Fibroblast of mammary gland (primary cell): ENCODE measurements at regions not wholly inside any gene's neighbourhood (a gene's known extent, or its start where the extent isn't known, plus 50 kb on each side); places are given as distances from the start of the nearest gene placed in this dataset.
"Not testable (repeated sequence)": the region's sequence is repeated elsewhere in the genome, so short reads cannot be mapped to it uniquely, and the experiment has no call there.

Experiments used
- DNase-seq: peaks from one replicate; pipeline ENCODE4 v3.0.0-alpha.2; 2010; ENCODE audit warnings: low read depth
- H3K4me3 ChIP-seq: 2 replicates; pipeline ENCODE4 v1.5.1; 2011; ENCODE audit warnings: low read depth, mild to moderate bottlenecking, low read length, moderate library complexity; ENCODE audit not compliant: control insufficient read depth
- CTCF ChIP-seq: conservative IDR thresholded peaks from 2 replicates; pipeline ENCODE4 v1.5.1; 2011; ENCODE audit warnings: low read depth, low read length, inconsistent platforms; ENCODE audit not compliant: control insufficient read depth, insufficient read depth

DNA sequence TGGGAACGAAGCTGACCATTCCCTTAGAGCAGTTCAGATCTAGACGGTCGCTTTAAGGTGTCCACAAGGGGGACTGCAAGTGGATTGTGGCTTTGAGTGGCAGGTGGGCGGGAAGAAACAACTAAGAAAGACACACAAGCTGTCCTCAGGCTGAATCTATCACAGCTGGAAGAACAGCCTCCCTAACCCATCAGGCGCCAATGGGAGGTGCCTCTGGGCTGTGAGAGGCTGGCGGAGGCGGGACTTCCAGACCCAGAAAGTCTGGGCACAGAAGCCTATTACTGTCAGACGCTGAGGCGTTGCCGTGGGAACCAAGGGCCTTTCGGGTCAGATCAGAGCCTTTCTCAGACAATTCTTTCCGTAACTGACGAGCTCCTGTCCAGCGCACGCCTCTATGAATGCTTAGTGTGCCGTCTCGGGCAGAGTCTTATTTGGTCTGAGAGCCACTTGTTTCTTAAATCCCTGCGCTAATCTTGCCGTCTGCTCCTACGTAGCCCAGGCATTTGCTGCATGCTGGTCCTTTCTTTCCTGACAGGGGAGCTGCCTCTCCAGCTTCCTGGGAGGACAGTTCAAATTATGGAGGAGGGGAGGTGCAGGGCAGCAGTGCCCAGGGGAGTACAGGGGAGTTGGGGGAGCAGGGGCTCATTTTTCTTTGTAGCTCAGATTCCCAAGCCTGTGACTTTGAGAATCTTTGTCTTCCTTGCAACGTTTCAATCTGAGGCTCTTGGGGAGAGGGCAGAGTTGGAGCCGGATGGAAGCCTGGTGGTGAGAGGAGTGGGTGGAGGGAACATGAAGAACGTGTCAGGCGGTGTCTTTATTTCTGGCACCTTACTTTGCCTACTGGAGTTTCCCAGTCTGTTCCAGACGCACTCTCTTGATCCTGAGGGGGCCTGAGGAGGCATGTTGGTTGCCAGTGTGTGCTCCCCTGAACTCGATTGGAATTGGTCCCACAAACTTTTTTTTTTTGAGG, 618.7 kb downstream of the KCNJ18 start:
- DNase-seq, result no peak
- TF ChIP-seq CTCF, result no peak
- no peak overlapping the region for H3K4me3 ChIP-seq

DNA sequence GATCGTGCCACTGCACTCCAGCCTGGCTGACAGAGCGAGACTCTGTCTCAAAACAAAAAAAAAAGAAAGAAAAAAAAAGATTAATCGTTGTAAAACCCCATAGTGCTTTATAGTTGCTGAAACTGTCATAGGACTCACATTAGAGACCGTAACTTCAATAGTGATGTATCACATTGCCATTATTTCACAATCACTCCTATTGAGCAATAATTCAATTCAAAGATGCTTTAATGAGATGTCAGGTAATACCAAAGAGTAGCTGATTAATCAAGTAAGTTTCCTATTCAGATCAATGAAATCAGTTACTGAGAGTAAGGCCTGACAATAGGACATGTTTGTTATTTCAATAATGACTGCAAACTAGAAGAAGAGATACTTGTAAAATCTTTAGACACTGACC, 628.7 kb downstream of the KCNJ18 start:
- not testable (repeated sequence) for DNase-seq, H3K4me3 ChIP-seq

DNA sequence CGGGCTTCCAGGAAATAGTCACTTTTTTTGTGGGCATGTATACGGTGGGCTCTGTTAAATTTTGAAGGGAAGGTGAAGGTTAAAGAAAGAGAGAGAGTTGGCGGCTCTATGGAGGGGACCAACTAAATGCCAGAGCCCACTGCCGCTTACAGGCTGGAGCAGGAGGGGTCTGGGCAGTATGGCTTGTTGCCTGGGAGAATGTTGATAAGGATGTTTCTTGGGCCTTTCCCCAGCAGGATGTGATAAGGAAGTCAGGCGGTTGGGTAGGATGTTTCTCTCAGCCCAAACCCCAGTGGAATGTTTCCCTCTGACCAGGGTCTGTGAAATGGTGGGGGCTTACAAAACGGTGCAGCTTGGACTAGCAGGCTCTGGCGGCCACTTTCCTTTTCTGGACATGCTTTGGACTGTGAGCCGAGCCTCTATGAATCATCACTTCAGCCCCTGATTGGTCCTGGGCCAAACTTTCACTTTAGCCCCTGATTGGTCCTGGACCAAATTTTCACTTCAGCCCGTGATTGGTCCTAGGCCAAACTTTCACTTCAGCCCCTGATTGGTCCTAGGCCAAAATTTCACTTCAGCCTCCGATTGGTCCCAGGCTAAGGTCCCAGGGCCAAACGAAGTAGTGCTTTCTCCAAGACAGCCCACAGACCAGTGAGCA, 630.7 kb downstream of the KCNJ18 start:
- not testable (repeated sequence) for H3K4me3 ChIP-seq, DNase-seq

GRCh38 chr17:22337467-22337866, 645.1 kb downstream of the KCNJ18 start:
- no peak for DNase-seq
- no peak overlapping the region for H3K4me3 ChIP-seq
- TF ChIP-seq CTCF, result no peak

DNA sequence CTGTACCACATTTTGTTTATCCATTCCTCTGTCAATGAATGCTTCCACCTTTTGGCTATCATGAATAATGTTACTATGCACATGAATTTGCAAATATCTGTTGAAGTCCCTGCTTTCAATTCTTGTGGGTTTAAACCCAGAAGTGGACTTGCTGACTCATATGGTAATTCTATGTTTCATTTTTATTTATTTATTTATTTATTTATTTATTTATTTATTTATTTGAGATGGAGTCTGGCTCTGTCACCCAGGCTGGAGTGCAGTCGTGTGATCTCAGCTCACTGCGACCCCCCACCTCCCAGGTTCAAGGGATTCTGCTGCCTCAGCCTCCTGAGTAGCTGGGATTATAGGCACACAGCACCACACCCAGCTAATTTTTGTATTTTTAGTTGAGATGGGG, 664.3 kb downstream of the KCNJ18 start:
- not testable (repeated sequence) for DNase-seq, H3K4me3 ChIP-seq

GRCh38 chr17:22370988-22371387, 678.7 kb downstream of the KCNJ18 start:
- H3K4me3 ChIP-seq, DNase-seq: not testable (repeated sequence)

DNA sequence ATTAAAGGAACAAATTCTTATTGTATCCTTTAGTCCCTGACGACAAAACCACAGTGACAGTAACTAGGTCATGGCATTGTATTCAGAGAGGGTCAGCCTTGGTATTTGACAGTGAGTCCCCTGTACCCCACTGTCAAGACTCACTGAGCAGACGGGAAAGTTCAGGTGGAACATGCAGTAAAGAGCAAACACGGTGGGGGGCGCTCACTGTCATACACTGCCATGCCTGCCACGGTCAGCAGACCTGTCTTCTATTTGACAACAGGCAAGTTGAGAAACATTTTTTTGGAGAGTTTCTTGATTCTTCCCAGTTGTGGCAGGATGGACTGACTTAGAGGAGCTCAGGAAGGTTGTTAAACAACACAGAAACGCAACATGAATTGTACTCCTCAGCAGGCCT, 681.6 kb downstream of the KCNJ18 start:
- no peak overlapping the region for H3K4me3 ChIP-seq
- no peak for DNase-seq
- TF ChIP-seq CTCF, result no peak

DNA sequence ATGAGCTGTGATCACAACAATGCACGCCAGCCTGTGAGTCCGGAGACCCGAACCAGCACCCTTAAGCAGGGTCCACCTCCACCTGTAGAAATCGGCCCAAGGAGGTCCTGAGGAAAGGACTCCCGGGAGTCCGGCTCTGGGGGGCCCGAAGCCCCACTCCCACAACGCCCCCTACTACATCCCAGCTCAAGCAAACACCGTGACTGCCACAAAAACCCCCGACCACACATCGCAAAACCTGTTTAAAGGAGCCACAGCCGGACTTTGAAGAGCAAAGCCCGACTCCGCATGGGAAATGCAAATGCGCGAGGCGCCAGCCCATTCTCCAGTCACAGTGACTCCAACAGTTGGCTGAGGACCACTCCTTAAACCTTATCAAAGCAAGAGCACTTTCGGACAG, 682.4 kb downstream of the KCNJ18 start:
- no peak for DNase-seq
- no peak overlapping the region for H3K4me3 ChIP-seq
- no peak for TF ChIP-seq CTCF

GRCh38 chr17:22376747-22377146, 684.4 kb downstream of the KCNJ18 start:
- not testable (repeated sequence) for H3K4me3 ChIP-seq, DNase-seq

DNA sequence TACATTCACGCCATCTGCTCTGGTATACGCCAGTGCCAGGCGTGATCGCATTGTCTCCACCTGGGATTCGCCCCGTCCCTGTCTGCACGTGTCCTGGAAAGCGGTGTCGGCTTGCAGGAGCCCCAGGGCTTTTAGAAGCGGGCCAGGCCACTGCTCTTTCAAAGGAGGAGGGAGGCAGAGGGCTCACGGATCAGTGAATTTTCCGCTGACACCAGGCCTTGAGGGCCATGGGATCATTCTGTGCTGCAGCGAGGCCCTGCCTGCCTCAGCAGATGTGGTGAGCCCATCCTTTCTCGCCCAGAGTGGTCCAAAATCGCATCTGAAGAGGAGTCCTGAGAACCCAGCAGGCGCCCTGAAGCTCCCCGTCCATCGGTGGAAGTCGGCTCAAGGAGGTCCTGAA, 686.4 kb downstream of the KCNJ18 start:
- not testable (repeated sequence) for H3K4me3 ChIP-seq, DNase-seq

DNA sequence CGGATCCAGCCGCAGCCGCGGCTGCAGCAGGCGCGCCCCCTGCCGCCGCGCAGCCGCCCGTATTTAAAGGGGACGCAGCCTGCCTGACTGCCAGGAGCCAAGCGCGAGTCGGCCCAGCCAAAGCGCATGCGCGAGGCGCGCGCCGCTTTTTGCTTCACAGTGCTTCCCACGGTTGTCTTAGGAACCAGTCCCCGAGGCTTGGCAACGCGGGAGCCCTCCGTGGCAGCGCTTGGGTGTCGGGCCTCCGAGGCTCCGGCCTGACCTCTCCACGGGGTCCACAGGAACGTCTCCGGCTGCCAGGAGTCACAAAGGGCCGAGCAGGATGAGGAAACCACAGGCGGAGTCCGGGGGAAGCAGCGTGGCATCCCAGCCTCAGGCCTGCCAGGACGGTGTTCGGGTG, 689.3 kb downstream of the KCNJ18 start:
- not testable (repeated sequence) for H3K4me3 ChIP-seq

GRCh38 chr17:22383772-22384460, 691.6 kb downstream of the KCNJ18 start:
- not testable (repeated sequence) for H3K4me3 ChIP-seq, DNase-seq

More for the DNA sequence above, 689.3 kb downstream of the KCNJ18 start:
- DNase-seq, result not testable (repeated sequence)

DNA sequence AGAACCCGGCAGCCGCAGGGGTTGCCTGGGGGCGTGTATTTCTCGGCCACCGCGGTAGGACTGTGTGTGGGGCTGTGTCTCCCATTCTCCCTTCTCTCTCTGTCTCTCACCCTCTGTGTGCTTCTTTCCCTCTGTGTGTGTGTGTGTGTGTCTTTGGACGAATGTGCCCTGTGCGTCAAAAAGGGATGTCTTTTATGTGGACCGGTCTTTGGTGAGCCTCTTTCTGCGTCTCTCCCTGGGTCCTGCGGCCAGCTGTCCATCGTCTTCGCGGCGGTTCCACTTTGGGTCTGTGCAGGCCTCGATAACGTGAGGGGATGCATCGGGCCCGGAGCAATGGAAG, 692.1 kb downstream of the KCNJ18 start:
- not testable (repeated sequence) for DNase-seq, H3K4me3 ChIP-seq
